GM19035 (cell line): ENCODE measurements at regions not wholly inside any gene's neighbourhood (a gene's known extent, or its start where the extent isn't known, plus 50 kb on each side); places are given as distances from the start of the nearest gene placed in this dataset.

ENCODE experiments used
- ATAC-seq: cut with Tn5 transposase; IDR thresholded peaks from one replicate; pipeline ENCODE4 v1.9.1; 2021; ENCODE audit not compliant: unreplicated experiment

GRCh38 chr18:44123743-44124142, 556.9 kb upstream of the SETBP1 start:
- no peak for ATAC-seq

- ATAC-seq = no peak
Measured at GRCh38 chr18:44125446-44125845, 555.2 kb upstream of the SETBP1 start.

- ATAC-seq = no peak
Measured at GRCh38 chr18:44126598-44126997, 554.1 kb upstream of the SETBP1 start.

- no peak for ATAC-seq
Measured at GRCh38 chr18:44128365-44128764, 552.3 kb upstream of the SETBP1 start.

GRCh38 chr18:44130376-44130942, 550.2 kb upstream of the SETBP1 start:
- ATAC-seq = peak; percentile 74

- ATAC-seq = no peak
Measured at GRCh38 chr18:44133483-44133882, 547.2 kb upstream of the SETBP1 start.

- ATAC-seq = no peak
Measured at GRCh38 chr18:44134447-44134846, 546.2 kb upstream of the SETBP1 start.

GRCh38 chr18:44135741-44136140, 544.9 kb upstream of the SETBP1 start:
- no peak for ATAC-seq

- ATAC-seq = no peak
Measured at GRCh38 chr18:44136326-44136725, 544.4 kb upstream of the SETBP1 start.

- ATAC-seq = no peak
Measured at GRCh38 chr18:44143072-44143471, 537.6 kb upstream of the SETBP1 start.

GRCh38 chr18:44149706-44150105, 531.0 kb upstream of the SETBP1 start:
- ATAC-seq = no peak

GRCh38 chr18:44153981-44154380, 526.7 kb upstream of the SETBP1 start:
- no peak for ATAC-seq

GRCh38 chr18:44156126-44156525, 524.6 kb upstream of the SETBP1 start:
- ATAC-seq = no peak

- ATAC-seq = no peak
Measured at GRCh38 chr18:44156776-44157335, 523.8 kb upstream of the SETBP1 start.

- no peak for ATAC-seq
Measured at GRCh38 chr18:44170208-44170880, 510.3 kb upstream of the SETBP1 start.

GRCh38 chr18:44171301-44171700, 509.4 kb upstream of the SETBP1 start:
- no peak for ATAC-seq

GRCh38 chr18:44175891-44176290, 504.8 kb upstream of the SETBP1 start:
- no peak for ATAC-seq

- ATAC-seq = no peak
Measured at GRCh38 chr18:44178476-44178875, 502.2 kb upstream of the SETBP1 start.

GRCh38 chr18:44179693-44180092, 501.0 kb upstream of the SETBP1 start:
- ATAC-seq = no peak

- no peak for ATAC-seq
Measured at GRCh38 chr18:44180683-44181082, 500.0 kb upstream of the SETBP1 start.

- no peak for ATAC-seq
Measured at GRCh38 chr18:44181951-44182747, 498.5 kb upstream of the SETBP1 start.

GRCh38 chr18:44186001-44186400, 494.7 kb upstream of the SETBP1 start:
- no peak for ATAC-seq
